GM21390 (cell line): ENCODE measurements at regions not wholly inside any gene's neighbourhood (a gene's known extent, or its start where the extent isn't known, plus 50 kb on each side); places are given as distances from the start of the nearest gene placed in this dataset.

Experiments
- ATAC-seq: cut with Tn5 transposase; IDR thresholded peaks from one replicate; pipeline ENCODE4 v1.9.1; 2021; ENCODE audit not compliant: unreplicated experiment

DNA sequence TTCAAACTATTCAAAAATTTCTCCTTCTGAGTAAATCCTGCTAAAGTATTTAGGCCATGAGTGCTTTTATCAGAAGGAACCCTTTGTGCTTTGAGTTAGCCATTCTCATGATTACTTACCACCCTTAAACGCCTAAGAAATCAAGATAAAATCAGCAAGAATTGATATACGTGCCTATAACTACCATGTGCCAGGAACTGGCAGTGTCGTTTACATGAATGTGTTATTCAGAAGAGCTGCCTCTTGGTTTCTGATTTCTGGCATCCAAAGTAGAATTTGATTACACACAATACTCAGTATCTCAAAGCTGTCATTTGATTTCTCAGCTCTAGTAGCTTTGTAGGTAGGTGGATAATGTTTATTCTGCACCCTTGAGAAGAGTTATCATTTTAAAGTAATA, 351.3 kb upstream of the CCDC54 start:
- ATAC-seq, result no peak

DNA sequence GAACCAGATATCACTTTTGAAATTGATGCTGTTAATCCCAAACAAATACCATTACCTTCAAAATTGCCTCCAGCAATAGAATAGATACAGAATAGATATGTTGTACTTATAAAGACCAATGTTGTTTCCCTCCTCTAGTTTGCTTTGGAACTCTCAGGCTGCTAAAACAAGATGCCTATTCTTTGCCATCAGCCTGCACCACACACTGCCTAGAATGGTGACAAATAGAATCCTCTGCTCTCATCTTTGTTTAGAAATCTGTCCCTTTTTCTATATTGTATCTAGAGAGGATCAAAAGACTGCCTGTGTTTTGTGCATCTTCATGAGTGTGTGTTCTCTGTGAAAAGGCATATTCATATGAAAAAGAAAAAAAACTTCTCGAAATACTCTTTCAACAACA, 349.2 kb upstream of the CCDC54 start:
- no peak for ATAC-seq

DNA sequence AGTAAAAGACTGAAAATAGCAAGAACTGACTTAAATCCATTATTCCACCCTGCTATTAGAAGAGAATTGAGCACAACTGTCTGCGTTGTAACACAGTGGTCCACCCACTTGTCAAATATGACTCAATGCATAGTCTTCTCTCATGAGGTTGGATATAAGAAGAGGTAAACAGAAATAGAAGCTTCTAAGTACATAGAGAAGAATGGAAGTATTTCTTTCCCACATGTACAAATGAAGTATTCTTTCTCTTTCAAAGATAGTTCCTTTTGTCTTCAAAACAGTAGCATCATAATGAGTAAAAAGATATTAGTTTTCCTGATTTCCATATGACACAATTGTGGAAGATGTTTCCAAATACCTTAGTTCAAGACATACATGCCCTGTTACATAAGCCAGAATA, 348.6 kb upstream of the CCDC54 start:
- ATAC-seq, result no peak

DNA sequence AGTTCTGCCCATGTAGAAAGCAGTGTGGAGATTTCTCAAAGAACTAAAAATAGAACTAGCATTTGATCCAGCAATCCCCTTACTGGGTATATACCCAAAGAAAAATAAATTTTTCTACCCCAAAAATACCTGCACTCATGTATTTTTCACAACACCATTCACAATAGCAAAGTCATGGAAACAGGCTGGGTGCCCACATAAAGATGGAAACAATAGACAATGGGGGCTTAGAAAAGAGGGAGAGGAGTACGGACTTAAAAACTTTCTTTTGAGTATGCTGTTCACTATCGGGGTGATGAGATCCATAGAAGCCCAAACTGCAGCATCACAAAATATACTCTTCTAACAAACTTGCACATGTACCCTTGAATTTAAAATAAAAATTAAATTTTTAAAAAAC, 345.1 kb upstream of the CCDC54 start:
- ATAC-seq, result no peak

DNA sequence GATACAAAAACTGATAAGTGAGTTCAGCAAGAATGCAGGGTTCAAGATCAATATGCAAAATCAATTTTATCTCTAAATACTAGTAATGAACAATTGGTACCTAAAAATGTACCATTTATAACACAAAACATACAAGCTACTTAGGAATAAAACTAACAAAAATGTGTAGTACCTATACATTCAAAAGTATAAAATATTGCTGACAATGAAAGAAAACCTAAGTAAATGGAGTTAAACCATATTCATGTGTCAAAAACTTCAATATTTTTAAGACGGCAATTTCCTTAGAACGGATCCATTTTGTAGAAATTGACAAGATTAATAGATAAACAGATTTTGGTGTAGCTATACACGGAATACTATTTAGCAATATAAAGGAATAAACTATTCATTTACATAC, 343.1 kb upstream of the CCDC54 start:
- ATAC-seq, result no peak

DNA sequence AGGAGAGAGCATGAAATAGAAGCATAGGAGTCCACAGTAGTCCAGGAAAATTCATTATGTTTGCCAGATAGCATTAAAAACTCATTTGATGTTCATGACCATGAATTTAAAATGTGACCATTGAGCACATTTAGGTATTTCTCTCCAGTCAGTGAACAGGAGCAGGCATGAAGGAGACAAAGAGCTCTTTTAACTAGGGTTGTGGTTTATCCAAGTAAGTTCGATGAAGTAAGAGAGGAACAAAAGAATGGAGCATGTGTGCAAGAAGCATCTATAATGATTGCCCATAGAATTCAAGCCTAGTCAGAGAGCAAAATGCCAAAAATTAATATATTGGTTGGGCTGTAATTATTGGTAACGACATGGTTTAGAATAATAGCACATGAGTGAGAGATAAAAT, 342.1 kb upstream of the CCDC54 start:
- ATAC-seq, result no peak

DNA sequence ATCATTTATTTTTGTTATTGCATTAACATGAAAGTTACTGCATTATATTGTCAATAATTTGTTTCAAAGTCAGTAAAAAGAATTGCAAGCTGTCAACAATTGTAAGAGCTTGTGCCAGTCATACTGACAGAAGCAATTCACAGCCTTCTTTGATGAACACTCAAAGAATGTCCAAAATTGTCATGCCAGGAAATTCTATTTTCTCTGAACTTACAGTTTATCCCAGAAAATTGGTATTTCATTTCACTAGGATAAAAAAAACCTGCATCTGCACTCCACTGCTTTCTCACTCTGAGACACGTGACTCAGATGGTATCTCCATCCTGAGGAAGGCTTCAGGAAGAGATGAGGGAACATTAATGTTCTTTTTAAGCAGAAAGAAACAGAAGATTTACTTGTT, 332.6 kb upstream of the CCDC54 start:
- no peak for ATAC-seq

DNA sequence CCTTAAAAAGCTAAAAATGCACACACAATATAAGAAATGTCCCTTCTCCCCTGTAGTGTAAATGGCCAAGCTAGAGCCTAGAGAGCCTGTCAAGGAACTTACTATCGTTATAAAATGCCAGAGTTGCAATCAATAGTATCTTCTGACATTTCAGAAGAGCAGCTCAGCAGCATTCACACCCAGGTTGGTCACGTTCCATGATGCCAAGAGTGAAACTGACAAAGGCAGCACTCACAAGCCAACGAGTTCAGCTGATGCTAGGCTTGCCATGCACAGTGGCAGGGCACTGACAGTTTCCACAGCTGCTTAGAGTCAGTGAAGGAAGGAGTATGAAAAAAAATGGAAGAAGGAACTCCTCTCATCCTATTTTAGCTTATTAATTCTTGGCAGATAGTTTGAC, 331.4 kb upstream of the CCDC54 start:
- ATAC-seq, result no peak

DNA sequence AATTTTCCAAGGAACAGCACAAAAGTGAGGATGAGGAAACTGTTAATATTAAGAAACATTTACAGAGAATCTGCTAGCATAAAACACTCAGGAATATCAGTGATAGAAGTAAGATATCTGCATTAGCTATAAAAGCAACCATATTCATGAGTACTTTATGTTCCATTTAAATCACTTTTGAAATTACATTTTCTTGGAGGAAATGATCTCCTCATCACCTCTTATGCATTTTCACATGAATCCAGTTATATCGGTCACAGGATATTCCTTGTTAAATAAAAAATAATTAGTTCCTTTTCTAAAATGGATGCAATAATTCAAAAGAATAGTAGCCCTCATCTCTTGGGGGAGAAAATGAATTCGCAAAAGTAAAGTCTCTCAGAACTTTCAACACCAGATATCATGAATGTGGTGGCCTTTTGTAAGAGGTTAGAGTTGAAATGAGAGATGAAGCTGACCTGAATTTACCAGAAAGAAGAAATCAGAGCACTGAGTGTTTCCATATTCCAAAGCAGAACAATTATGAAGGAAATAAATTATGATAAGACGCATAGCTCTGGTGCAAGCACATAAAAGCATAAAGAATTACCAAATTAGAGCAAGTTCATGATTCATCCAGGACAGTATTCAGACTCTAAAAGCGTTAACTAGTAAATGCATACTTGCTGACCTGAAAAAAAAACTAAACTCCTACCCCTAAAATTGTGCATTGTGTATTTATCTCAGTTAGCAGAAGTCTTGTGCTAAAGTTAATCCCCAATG, 321.9 kb upstream of the CCDC54 start:
- ATAC-seq, result no peak

DNA sequence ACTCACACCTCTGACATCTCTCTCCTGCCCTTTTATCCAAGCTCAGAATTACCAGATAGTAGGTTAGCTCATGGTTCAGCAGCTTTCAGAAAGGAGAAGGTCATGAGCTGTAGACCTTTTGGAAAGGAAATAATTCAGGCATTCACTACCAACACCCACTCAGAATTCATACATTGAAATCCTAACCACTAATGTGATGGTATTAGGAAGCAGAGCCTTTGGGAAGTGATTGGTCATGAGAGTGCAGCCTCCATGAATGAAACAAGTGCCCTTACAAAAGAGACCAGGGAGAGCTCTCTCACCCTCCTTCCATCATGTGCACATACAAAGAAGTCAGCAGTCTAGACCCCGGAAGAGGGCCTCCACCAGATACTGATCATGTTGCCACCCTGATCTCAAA, 315.8 kb upstream of the CCDC54 start:
- no peak for ATAC-seq

DNA sequence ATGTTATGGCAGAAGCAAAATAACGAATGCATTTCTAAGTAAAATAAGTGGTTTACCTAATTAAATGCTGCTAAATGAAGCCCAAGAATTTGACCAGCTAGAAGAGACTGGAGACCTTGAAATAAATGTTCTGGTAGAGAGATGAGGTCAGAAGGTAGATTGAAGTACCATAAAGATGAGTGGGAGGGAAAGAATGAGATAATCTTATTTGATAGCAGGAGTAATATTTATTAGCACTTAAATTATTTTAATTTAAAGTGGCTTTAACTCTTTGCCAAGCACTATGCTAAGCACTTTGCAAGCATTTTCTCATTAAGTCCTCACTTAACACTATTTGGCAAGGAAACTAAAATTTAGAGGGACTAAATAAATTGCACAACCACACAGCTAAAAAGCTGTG, 314.9 kb upstream of the CCDC54 start:
- no peak for ATAC-seq

DNA sequence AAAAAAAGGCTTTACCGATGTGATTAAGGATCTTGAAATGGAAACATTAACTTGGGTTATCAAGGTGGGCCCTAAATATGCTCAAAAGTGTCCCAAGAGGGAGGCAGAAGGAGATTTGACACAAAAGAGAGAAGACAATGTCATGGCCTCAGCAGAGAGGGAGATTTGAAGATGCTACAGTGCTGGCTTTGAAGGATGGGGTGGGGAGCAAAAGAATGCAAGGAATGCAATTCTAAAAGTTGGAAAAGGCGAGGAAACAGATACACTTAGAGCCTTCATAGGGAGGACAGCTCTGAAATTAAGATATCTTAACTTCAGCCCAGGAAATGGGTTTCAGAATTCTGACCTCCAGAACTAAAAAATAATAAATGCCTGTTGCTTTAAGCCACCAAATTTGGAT, 314.5 kb upstream of the CCDC54 start:
- no peak for ATAC-seq

DNA sequence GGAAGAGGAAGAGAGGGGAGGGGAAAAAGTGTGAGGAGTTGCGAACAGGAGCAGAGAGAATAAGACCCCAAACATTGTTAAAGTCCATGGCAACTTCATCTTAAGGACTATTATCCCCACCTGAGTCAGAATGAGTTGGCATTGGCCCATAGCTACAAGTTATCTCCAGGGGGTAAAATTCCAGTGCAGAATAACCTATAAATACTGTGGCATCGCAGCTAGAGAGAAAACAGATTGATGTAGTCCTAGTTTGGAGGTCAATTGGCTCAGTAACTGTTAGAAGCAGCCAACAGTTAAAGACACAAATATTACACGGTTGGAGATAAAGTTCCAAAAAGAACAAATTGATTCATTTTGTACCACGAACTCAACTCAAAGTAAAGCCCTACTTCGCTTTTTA, 313.9 kb upstream of the CCDC54 start:
- ATAC-seq, result no peak

DNA sequence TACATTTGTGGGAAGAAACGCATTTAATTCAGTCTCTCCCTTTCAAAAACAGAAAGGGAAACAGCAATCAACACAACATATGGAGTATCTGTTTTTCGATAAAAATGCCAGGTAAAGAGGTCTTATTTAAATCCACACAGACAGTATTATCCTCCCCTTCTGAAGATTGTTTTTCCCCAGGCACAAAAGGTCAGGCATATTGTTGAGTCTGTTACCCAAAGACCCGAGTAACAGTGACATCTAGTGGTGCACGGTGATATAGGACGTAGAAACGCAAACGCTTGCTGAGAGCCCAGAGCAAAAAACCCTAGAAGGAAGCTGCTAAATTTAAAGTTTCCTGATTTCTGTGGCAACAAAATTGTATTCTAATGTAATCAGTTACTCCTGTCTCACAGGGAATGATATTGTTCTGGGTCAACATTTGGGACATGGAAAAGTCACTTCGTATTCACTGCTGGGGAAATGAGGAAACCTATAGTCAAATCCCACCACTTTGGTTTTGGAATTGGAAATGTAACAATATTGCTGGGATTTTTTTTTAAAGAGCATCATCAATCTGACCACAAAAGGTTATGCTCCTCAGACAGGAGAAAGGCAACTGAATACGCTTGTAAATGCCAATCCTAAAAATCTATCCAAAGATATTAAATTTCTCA, 312.7 kb upstream of the CCDC54 start:
- ATAC-seq, result peak; percentile 94

DNA sequence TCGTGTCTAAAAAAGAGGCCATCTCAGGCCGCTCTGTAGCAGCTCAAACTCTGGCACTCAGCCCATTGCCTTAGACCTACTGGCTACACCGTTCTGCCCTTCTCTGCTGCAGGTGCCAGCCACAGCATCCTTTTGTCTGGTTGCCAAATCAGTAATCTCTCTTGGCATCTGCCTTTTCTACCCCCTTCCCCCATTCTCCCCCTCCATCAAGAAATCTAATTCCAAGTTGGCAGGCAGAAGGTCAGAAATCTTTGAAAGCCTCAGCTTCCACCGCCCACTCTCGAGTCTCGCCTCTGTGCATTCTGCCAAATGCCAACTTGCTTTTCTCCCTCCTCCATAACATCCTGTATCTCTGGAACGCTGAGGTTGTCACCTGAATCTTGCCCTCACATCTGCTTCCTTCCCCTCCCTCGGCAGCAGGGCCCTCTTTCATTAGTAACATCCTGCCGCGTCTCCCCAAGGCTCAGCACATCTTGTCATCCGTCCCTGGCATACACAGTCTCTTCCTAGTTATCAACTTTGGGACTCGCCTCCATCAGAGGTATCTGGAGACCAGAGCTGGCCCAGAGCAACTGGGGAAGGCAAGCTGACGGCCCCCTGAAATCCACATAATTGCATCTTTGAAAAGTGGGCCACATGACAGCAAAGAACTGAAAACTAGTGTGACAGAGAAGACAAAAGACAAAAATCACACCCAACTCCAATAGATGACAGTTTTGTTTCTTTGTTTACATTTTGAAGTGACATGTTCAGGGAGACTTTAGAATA, 312.0 kb upstream of the CCDC54 start:
- no peak for ATAC-seq

DNA sequence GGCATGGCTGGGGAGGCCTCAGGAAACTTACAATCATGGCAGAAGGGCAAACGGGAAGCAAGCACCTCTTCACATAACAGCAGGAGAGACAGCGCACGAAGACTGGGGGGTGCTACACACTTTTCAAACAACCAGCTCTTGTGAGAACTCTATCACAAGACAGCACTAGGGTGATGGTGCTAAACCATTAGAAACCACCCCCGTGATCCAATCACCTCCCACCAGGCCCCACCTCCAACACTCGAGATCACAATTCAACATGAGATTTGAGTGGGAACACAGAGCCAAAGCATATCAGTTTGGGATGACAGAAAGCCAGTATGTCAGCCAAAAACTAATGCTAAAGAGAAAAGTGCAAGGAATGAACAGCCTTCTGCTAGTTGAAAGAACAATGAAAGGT, 309.8 kb upstream of the CCDC54 start:
- no peak for ATAC-seq

DNA sequence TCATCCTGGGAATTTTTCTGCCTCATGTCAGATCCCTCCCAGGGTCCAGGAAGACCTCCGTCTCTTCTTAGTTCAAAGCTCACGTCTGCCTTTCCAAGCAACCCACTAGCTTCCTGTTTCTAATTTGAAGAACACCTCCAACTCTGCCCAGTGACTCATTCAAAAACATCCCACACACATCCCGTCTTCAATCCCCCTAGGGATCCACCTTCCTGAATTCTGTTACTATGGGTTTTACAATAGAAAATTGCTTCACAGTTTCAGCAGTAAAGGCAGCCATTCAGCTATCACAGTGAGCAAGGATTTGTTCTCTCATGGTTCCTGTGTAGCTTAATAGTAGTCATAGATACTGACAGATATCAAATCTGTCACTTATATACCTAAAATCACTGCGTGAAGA, 308.3 kb upstream of the CCDC54 start:
- ATAC-seq, result no peak

DNA sequence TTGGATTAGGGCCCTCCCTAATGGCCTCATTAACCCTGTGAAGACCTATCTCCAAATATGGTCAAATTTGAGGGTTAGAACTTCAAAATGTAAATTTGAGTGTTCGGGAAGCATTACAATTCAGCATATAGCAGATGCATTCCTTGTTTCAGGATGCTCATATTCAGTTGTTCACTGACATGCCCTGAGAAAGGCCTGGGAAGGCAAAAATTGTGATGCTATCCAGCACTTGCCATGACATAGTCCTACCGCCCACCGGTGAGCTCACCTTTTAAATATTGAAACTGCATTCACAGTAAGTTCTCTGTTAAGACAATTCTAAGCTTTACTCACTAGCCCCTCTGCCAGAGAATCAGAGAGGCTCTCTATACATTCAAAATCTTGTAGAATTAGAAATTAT, 300.3 kb upstream of the CCDC54 start:
- no peak for ATAC-seq

DNA sequence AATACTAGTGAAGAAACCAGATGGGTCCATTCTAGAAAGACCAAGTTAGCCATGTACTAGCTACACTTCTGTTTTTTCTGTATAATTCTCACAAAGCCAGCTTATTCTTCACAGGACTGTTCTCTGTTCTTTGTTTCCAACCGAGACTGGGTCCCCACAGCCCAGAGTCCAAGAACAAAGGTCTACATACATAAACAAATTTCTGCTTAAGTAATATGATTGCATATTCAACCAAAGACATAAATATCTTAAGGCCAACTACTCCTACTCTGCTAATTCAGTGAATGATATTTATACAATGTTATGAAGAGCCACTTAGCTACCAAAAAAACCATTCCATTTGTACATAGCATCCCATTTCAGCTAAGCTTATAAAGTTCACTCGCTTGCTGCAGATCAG, 299.8 kb upstream of the CCDC54 start:
- no peak for ATAC-seq

DNA sequence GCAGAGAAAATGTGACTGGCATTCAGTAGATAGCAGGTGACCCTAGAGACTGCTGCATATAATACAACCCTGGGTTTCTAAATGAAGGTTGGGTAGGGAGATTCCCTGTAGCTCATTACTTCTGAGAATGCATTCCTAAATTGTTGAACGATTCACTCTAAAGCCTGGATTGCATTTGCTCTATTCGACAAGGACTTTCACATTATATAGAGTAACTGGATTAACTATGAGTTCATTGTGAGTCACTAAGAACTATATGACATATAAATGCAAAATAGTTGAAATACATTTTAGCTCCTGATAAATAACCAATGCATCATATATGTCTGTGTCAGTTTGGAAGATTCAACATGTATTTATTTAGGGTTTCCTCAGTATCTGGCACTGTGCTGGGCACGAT, 294.7 kb upstream of the CCDC54 start:
- ATAC-seq, result no peak

DNA sequence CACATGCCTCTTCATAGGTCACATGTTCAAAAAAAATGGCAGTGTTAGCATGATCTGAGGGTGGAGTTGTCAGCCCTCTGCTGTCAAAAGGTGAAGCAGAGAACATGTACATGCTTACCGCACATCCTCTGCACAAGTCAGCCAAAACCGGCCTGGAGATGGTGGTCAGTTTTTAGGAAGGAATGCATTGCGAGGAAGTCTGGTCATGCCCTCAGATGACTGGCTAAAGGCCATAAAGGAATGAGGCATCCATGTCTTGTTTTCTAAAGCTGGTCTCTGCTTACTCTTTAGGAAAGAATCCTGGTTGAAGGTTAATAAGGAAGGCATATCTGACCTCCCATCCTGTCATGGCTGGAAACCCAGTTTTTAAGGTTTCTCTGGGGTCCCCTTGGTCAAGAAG, 292.0 kb upstream of the CCDC54 start:
- no peak for ATAC-seq

DNA sequence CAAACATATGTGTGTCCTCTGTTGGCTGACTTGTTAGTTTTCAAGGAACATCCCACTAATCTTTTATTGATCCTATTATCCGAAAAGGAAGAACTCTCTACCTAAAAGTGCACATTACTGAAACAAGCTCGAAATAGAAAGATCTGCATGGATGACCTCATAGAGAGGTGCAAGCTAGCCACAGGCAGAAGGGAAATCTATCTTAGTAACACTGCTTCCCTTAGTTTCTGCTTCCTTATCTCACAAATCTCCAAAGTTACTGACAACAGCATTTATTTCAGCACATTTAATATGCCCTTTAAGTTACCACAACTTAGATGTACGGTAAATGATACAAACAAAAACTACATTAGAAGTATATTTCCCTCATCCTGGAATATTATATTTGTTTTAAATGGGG, 285.1 kb upstream of the CCDC54 start:
- no peak for ATAC-seq
